OCI-LY1 (cell line): ENCODE measurements at regions not wholly inside any gene's neighbourhood (a gene's known extent, or its start where the extent isn't known, plus 50 kb on each side); places are given as distances from the start of the nearest gene placed in this dataset.
"Not testable (repeated sequence)": the region's sequence is repeated elsewhere in the genome, so short reads cannot be mapped to it uniquely, and the experiment has no call there.

Experiments used
- CTCF ChIP-seq: fragments of 200-600 bp; sonication (generic), shearing (Covaris generic); IDR thresholded peaks from 2 replicates; pipeline ENCODE4 v1.5.1; 2017; ENCODE audit warnings: mild to moderate bottlenecking, antibody characterized with exemption, low read length, moderate library complexity, mixed read lengths
- EZH2 ChIP-seq: fragments of 200-600 bp; sonication (generic), shearing (Covaris generic); IDR thresholded peaks from 2 replicates; pipeline ENCODE4 v1.8.0; 2017; ENCODE audit warnings: borderline replicate concordance, mixed run types, mild to moderate bottlenecking, antibody characterized with exemption, low read length, moderate library complexity, mixed read lengths

- TF ChIP-seq CTCF, EZH2: not testable (repeated sequence)
These were observed 530.4 kb upstream of the SGO1 start for GRCh38 chr3:20716425-20716824.
